K562 (cell line): ENCODE measurements at regions not wholly inside any gene's neighbourhood (a gene's known extent, or its start where the extent isn't known, plus 50 kb on each side); places are given as distances from the start of the nearest gene placed in this dataset.

Experiments
- ADNP ChIP-seq: fragments of 200-800 bp; sonication (Bioruptor generic); IDR thresholded peaks from 2 replicates; pipeline ENCODE4 v1.6.1; 2016; ENCODE audit warnings: missing genetic modification characterization, missing compliant biosample characterization
- CEBPB ChIP-seq: fragments of 450-650 bp; IDR thresholded peaks from 2 replicates; pipeline ENCODE4 v1.6.1; 2016; ENCODE audit warnings: missing genetic modification characterization, missing compliant biosample characterization
- FOXM1 ChIP-seq, 2 experiments: fragments of 450-650 bp in 1 of 2; sonication (generic) in 1 of 2; formaldehyde crosslinking in 1 of 2; IDR thresholded peaks; 2 replicates each; pipeline versions ENCODE4 v1.6.1 to v1.9.0; 2017 to 2022; ENCODE audit warnings: low read depth in 2 of 2, mild to moderate bottlenecking in 2 of 2, missing genetic modification reagents in 1 of 2, moderate library complexity in 1 of 2
- GABPB1 ChIP-seq: sonication (generic); formaldehyde crosslinking; IDR thresholded peaks from 2 replicates; pipeline ENCODE4 v1.8.0; 2022; ENCODE audit warnings: mild to moderate bottlenecking, missing genetic modification reagents
- PHF20 ChIP-seq: fragments of 450-650 bp; IDR thresholded peaks from 2 replicates; pipeline ENCODE4 v1.6.1; 2018; ENCODE audit not compliant: partially characterized antibody
- RAD21 ChIP-seq, 2 experiments: fragments of 250-450 bp in 1 of 2; fragments of 450-650 bp in 1 of 2; sonication (Bioruptor Pico) in 1 of 2; formaldehyde crosslinking in 1 of 2; IDR thresholded peaks in 1 of 2; conservative IDR thresholded peaks in 1 of 2; 2 replicates each; pipeline versions ENCODE4 v1.4.0 to v1.8.0; 2020 to 2022; ENCODE audit warnings: mild to moderate bottlenecking in 2 of 2, moderate library complexity in 1 of 2
- RFX5 ChIP-seq: IDR thresholded peaks from 2 replicates; pipeline ENCODE4 v1.6.1; 2011; ENCODE audit warnings: low read depth, mild to moderate bottlenecking, improper control_type of control experiment, low read length
- TCF7 ChIP-seq: sonication (generic); IDR thresholded peaks from 2 replicates; pipeline ENCODE4 v1.6.1; 2016; ENCODE audit warnings: antibody characterized with exemption, borderline replicate concordance
- TOE1 ChIP-seq, 2 experiments: fragments of 450-650 bp in 1 of 2; sonication (generic) in 1 of 2; formaldehyde crosslinking in 1 of 2; IDR thresholded peaks; 2 replicates each; pipeline versions ENCODE4 v1.7.1 to v1.8.0; 2016 to 2022; ENCODE audit warnings: borderline replicate concordance in 2 of 2, mild to moderate bottlenecking in 2 of 2, antibody characterized with exemption in 1 of 2, inconsistent platforms in 1 of 2, low read depth in 1 of 2, missing genetic modification reagents in 1 of 2, moderate library complexity in 1 of 2
- ZNF121 ChIP-seq: sonication (generic); formaldehyde crosslinking; conservative IDR thresholded peaks from 2 replicates; pipeline ENCODE4 v1.8.0; 2022; ENCODE audit warnings: missing genetic modification reagents
- ZNF140 ChIP-seq: fragments of 250-450 bp; sonication (Bioruptor Pico); IDR thresholded peaks from 2 replicates; pipeline ENCODE4 v1.8.0; 2021; ENCODE audit warnings: moderate library complexity, mild to moderate bottlenecking, inconsistent platforms
- TF ChIP-seq, protein P1 (sequence below): fragments of 450-650 bp; conservative IDR thresholded peaks from 2 replicates; pipeline ENCODE4 v1.6.1; 2016; ENCODE audit warnings: missing genetic modification characterization, low read depth, mild to moderate bottlenecking, control low read depth, missing compliant biosample characterization
- TF ChIP-seq, protein P2 (sequence below), 3 experiments: IDR thresholded peaks in 2 of 3; conservative IDR thresholded peaks in 1 of 3; 2 replicates each; pipeline ENCODE4 v1.5.1; 2011 to 2012; ENCODE audit warnings: low read length in 3 of 3, mild to moderate bottlenecking in 3 of 3, control low read depth in 2 of 3, improper control_type of control experiment in 1 of 3, inconsistent platforms in 1 of 3, low read depth in 1 of 3, mixed read lengths in 1 of 3, moderate library complexity in 1 of 3; ENCODE audit not compliant: insufficient read depth in 2 of 3
- TF ChIP-seq, protein P3 (sequence below), 2 experiments: fragments of 450-650 bp in 1 of 2; IDR thresholded peaks; 2 replicates each; pipeline ENCODE4 v1.6.1; 2011 to 2017; ENCODE audit warnings: low read depth in 2 of 2, antibody characterized with exemption in 1 of 2, borderline replicate concordance in 1 of 2, low read length in 1 of 2, mild to moderate bottlenecking in 1 of 2, mixed read lengths in 1 of 2; ENCODE audit not compliant: control insufficient read depth in 1 of 2

DNA sequence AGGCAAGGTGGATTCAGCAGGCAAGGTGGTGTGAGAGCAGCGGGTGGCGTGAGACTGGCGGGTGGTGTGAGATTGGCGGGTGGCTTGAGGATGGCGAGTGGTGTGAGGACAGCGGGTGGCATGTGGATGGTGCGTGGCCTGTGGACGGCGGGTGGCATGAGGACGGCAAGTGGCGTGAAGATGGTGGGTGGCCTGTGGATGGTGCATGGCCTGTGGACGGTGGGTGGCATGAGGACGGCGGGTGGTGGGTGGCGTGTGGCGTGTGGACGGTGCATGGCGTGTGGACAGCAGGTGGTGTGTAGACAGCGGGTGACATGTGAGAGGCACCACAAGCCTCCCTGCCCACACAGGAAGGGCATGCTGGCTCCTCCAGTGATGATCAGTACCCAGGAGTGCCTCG, 186.9 kb upstream of the SALL3 start:
- TF ChIP-seq, protein P1, sequence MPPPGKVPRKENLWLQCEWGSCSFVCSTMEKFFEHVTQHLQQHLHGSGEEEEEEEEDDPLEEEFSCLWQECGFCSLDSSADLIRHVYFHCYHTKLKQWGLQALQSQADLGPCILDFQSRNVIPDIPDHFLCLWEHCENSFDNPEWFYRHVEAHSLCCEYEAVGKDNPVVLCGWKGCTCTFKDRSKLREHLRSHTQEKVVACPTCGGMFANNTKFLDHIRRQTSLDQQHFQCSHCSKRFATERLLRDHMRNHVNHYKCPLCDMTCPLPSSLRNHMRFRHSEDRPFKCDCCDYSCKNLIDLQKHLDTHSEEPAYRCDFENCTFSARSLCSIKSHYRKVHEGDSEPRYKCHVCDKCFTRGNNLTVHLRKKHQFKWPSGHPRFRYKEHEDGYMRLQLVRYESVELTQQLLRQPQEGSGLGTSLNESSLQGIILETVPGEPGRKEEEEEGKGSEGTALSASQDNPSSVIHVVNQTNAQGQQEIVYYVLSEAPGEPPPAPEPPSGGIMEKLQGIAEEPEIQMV (tag) = no peak
- TF ChIP-seq, protein P2, sequence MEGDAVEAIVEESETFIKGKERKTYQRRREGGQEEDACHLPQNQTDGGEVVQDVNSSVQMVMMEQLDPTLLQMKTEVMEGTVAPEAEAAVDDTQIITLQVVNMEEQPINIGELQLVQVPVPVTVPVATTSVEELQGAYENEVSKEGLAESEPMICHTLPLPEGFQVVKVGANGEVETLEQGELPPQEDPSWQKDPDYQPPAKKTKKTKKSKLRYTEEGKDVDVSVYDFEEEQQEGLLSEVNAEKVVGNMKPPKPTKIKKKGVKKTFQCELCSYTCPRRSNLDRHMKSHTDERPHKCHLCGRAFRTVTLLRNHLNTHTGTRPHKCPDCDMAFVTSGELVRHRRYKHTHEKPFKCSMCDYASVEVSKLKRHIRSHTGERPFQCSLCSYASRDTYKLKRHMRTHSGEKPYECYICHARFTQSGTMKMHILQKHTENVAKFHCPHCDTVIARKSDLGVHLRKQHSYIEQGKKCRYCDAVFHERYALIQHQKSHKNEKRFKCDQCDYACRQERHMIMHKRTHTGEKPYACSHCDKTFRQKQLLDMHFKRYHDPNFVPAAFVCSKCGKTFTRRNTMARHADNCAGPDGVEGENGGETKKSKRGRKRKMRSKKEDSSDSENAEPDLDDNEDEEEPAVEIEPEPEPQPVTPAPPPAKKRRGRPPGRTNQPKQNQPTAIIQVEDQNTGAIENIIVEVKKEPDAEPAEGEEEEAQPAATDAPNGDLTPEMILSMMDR (IDR thresholded peaks at IDR 0.05 in 2 of 3, conservative IDR thresholded peaks at IDR 0.05 in 1 of 3; ENCODE audit: insufficient read depth in 2 of 3, low read depth in 1 of 3, low read length in 3 of 3) = no peak
- no peak for TF ChIP-seq ZNF140
- no peak for TF ChIP-seq FOXM1 (IDR thresholded peaks at IDR 0.05; ENCODE audit: low read depth)
- no peak for TF ChIP-seq FOXM1 (CRISPR knock-in tag; IDR thresholded peaks at IDR 0.05; ENCODE audit: low read depth)
- TF ChIP-seq TCF7 = no peak
- no peak for TF ChIP-seq PHF20
- TF ChIP-seq RFX5 = no peak
- no peak for TF ChIP-seq ZNF121 (CRISPR knock-in tag)
- TF ChIP-seq, protein P3, sequence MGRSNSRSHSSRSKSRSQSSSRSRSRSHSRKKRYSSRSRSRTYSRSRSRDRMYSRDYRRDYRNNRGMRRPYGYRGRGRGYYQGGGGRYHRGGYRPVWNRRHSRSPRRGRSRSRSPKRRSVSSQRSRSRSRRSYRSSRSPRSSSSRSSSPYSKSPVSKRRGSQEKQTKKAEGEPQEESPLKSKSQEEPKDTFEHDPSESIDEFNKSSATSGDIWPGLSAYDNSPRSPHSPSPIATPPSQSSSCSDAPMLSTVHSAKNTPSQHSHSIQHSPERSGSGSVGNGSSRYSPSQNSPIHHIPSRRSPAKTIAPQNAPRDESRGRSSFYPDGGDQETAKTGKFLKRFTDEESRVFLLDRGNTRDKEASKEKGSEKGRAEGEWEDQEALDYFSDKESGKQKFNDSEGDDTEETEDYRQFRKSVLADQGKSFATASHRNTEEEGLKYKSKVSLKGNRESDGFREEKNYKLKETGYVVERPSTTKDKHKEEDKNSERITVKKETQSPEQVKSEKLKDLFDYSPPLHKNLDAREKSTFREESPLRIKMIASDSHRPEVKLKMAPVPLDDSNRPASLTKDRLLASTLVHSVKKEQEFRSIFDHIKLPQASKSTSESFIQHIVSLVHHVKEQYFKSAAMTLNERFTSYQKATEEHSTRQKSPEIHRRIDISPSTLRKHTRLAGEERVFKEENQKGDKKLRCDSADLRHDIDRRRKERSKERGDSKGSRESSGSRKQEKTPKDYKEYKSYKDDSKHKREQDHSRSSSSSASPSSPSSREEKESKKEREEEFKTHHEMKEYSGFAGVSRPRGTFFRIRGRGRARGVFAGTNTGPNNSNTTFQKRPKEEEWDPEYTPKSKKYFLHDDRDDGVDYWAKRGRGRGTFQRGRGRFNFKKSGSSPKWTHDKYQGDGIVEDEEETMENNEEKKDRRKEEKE (IDR thresholded peaks at IDR 0.05; ENCODE audit: borderline replicate concordance in 1 of 2, control insufficient read depth in 1 of 2, low read depth in 2 of 2, low read length in 1 of 2) = no peak
- no peak for TF ChIP-seq ADNP (tag)
- no peak for TF ChIP-seq CEBPB (tag)
- TF ChIP-seq GABPB1 (CRISPR knock-in tag) = no peak
- no peak for TF ChIP-seq RAD21 (CRISPR knock-in tag; conservative IDR thresholded peaks at IDR 0.05 in 1 of 2, IDR thresholded peaks at IDR 0.05 in 1 of 2)
- no peak for TF ChIP-seq TOE1 (IDR thresholded peaks at IDR 0.05; ENCODE audit: borderline replicate concordance)
- TF ChIP-seq TOE1 (CRISPR knock-in tag; IDR thresholded peaks at IDR 0.05; ENCODE audit: borderline replicate concordance, low read depth) = no peak
